ENCODE measurements at regions not wholly inside any gene's neighbourhood (a gene's known extent, or its start where the extent isn't known, plus 50 kb on each side); places are given as distances from the start of the nearest gene placed in this dataset.
A peak's percentile ranks its signal among the peaks of the same experiment; 100 is the strongest.
"Not testable (repeated sequence)": the region's sequence is repeated elsewhere in the genome, so short reads cannot be mapped to it uniquely, and the experiment has no call there.

- no peak for DNase-seq (ENCODE audit: extremely low spot score, insufficient read length, low read depth)
- FAIRE-seq, result no peak
Measured at GRCh38 chr2:64250063-64250462, 105.8 kb upstream of the PELI1 start.

DNA sequence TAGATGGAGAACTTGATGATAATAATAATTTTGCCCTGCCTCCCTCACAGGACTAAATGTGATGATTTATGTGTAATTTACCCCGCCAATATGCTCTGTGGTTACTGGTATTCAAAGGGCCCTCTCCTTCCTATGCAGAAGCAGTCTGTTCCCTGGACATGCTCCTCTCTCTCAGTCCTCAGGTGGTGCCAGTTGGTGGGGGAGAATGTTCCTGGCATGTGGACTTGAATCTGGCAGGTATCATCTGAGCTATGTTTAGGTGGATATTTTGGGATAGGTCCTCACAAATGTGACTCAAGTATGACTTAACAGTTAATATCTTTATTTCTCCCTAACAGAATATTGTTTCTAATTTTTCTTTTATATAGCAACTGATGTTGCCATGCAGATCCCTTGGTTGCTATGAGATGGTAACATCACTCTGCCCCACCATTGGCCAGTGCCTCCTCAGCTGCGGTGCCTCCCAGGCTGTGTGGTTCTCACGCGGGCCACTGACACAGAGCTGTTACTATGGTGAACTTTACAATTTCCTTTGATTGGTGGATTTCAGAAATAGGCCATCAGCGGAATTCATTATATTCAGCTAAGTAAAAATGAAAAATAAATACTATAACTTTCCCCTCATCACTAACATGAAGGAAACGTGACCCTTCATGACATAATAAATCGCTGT lies 106.7 kb upstream of the PELI1 start:
- FAIRE-seq, result no peak
- no peak for DNase-seq (ENCODE audit: extremely low spot score, insufficient read length, low read depth)

DNA sequence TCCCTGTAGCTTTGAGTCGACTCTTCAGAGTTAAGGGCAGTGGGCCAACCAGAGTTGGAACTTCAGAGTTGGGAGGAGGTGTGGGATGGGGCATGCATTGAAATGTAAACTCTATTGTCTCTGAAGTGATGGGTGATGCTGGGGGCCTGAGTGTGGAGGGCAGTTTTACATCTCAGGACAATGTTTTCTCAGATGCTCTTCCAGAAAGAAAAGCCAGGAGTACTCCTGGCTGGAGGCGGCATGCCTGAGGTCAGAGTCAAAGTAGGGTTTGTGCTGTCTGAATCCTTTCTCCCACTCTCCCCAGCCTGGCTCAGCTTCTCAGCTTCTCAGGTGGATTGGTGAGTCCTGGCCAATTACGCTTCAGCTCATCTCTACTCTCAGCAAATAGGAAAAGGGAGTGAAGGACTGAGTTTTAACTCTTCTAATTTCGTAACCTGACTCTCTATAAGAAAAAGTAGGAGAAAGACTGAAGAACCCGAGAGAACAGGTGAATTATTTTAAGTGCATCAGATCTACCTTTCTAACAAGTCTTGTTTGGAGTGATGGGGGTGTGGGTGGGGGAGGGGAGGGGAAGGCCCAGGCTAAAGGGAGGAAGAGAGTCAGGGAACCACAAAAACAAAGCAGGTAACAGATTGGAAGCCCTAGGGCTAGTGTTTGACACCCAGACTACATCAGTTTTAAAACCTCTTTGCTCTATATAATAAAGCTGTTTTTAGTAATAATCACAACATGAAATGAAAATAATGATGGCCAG lies 107.5 kb upstream of the PELI1 start:
- FAIRE-seq, result no peak
- DNase-seq (ENCODE audit: extremely low spot score, insufficient read length, low read depth), result no peak

DNA sequence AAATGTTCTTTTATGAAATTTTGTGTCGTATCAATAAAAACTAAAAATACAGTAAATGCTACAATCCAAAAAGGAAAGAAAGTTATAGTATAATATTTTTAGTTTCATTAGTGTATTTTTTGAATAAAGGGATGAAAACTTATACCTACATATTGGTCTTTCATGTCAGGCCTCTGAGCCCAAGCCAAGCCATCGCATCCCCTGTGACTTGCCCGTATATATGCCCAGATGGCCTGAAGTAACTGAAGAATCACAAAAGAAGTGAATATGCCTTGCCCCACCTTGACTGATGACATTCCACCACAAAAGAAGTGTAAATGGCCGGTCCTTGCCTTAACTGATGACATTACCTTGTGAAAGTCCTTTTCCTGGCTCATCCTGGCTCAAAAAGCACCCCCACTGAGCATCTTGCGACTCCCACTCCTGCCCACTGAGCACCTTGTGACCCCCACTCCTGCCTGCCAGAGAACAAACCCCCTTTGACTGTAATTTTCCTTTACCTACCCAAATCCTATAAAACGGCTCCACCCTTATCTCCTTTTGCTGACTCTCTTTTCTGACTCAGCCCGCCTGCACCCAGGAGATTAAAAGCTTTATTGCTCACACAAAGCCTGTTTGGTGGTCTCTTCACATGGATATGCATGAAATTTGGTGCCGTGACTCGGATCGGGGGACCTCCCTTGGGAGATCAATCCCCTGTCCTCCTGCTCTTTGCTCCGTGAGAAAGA lies 108.2 kb upstream of the PELI1 start:
- DNase-seq (ENCODE audit: extremely low spot score, insufficient read length, low read depth); FAIRE-seq: not testable (repeated sequence)

DNA sequence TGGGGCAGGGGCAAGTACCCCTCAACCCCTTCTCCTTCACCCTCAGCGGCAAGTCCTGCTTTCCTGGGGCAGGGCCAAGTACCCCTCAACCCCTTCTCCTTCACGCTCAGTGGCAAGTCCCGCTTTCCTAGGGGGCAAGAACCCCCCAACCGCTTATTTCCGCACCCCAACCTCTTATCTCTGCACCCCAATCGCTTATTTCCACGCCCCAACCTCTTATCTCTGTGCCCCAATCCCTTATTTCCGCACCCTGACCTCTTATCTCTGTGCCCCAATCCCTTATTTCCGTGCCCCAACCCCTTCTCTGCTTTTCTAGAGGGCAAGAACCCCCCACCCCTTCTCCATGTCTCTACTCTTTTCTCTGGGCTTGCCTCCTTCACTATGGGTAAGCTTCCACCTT lies 109.2 kb upstream of the PELI1 start:
- not testable (repeated sequence) for DNase-seq (ENCODE audit: extremely low spot score, insufficient read length, low read depth); FAIRE-seq

- FAIRE-seq, result no peak
- DNase-seq (ENCODE audit: extremely low spot score, insufficient read length, low read depth), result no peak
Measured at GRCh38 chr2:64258566-64258965, 114.3 kb upstream of the PELI1 start.

- DNase-seq (ENCODE audit: extremely low spot score, insufficient read length, low read depth) (no peak), FAIRE-seq (no peak)
Measured at GRCh38 chr2:64259312-64259711, 115.1 kb upstream of the PELI1 start.

GRCh38 chr2:64260093-64260803 lies 116.0 kb upstream of the PELI1 start:
- FAIRE-seq (no peak), DNase-seq (ENCODE audit: extremely low spot score, insufficient read length, low read depth) (no peak)

- FAIRE-seq (peak; percentile 89), DNase-seq (ENCODE audit: extremely low spot score, insufficient read length, low read depth) (peak; percentile 20)
Measured at GRCh38 chr2:64260817-64261216, 116.6 kb upstream of the PELI1 start.

- DNase-seq (ENCODE audit: extremely low spot score, insufficient read length, low read depth) (no peak), FAIRE-seq (no peak)
Measured at GRCh38 chr2:64262071-64262470, 117.9 kb upstream of the PELI1 start.

DNA sequence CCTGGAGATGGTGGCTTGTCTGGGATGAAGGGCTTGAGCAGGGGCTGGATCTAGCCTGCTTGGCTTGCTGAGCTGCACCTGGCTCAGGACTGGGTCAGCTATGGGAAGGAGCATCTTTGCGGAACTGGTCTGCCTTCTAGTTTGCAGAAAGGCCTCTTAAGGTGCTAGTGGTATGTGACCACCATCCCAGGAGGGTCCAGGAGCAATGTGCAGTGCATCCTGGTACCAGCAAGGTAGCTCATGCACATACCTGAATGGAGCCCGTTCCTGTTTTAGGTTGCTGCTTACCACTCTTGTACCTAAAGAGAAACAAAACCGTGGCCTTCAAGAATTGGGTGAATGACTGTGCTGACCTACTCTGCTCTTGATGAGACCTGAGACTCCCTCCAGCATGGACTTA lies 118.6 kb upstream of the PELI1 start:
- FAIRE-seq (no peak), DNase-seq (ENCODE audit: extremely low spot score, insufficient read length, low read depth) (no peak)

DNA sequence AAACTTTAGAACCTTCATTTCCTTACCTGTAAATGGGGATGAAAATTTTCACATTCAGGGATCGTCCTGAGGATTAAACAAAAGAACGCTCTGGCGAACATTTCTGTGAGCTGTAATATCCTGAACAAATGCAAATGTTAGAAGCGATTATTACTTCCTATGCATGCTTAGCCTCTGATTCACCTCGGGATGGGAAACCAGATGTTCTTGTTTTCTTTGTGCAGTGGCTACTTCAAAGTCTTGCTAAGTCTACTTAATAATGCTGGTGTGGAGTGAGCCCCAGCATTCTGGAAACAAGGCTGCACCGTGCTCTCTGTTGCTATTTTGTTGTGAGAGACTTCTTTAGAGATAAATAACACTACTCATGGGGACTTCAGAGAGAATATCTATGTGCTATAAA lies 119.1 kb upstream of the PELI1 start:
- FAIRE-seq, result no peak
- no peak for DNase-seq (ENCODE audit: extremely low spot score, insufficient read length, low read depth)

- DNase-seq (ENCODE audit: extremely low spot score, insufficient read length, low read depth), result no peak
- FAIRE-seq, result no peak
Measured at GRCh38 chr2:64267699-64268098, 123.5 kb upstream of the PELI1 start.

- no peak for DNase-seq (ENCODE audit: extremely low spot score, insufficient read length, low read depth)
- FAIRE-seq, result no peak
Measured at GRCh38 chr2:64268330-64269048, 124.3 kb upstream of the PELI1 start.

DNA sequence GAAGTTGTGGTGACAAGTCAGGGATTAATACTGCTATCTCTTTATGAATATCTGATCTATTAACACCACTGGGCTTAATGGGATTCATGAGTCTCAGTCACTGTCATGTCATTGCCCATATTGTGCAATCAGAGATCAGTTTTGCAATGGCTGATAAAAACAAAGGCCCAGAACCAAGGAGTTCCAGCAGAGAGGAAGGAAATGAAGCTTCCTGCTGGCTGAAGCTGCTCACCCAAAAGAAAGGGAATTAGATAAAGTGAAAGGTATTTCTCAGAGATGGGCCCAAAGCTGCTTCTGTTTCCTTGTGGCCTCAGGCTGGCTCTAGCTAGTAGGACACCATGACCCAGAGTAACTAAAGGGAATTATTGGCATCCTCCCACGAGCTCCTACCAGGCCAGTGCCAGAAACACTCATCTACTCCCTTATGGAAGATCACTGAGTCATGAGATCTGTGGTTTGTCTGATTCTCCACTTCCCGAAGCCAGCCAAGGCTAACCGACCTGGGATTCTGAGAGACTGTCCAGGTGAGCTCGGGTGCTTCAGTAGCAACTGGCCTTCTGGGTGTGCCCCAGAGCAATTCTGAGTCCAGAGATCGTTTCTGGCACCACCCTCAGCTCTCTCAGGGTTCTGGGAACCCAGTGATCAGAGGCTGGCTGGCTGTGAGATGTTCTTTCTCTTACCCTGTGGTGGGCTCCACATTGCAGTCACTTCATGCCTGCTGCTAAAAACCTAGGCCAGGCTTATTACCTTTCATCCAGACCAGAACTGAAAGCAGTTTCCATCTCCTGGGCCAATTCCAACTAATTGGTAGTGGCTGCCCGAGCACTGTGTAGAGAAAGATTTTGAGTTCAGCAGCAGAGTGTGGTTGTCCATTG lies 129.5 kb upstream of the PELI1 start:
- FAIRE-seq (no peak), DNase-seq (ENCODE audit: extremely low spot score, insufficient read length, low read depth) (no peak)

- FAIRE-seq (no peak), DNase-seq (ENCODE audit: extremely low spot score, insufficient read length, low read depth) (no peak)
Measured at GRCh38 chr2:64274399-64275173, 130.4 kb upstream of the PELI1 start.

DNA sequence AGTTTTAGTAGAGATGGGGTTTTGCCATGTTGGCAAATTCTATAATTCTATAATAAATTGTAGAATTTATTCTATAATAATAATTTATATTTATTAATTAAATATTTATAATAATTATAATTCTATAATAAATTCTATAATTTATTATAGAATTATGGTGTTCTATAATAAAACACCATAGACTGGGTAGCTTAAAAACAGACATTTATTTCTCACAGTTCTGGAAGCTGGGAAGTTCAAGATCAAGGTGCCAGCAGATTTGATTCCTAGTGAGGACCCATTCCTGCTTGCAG lies 130.9 kb upstream of the PELI1 start:
- FAIRE-seq, result no peak
- no peak for DNase-seq (ENCODE audit: extremely low spot score, insufficient read length, low read depth)

DNA sequence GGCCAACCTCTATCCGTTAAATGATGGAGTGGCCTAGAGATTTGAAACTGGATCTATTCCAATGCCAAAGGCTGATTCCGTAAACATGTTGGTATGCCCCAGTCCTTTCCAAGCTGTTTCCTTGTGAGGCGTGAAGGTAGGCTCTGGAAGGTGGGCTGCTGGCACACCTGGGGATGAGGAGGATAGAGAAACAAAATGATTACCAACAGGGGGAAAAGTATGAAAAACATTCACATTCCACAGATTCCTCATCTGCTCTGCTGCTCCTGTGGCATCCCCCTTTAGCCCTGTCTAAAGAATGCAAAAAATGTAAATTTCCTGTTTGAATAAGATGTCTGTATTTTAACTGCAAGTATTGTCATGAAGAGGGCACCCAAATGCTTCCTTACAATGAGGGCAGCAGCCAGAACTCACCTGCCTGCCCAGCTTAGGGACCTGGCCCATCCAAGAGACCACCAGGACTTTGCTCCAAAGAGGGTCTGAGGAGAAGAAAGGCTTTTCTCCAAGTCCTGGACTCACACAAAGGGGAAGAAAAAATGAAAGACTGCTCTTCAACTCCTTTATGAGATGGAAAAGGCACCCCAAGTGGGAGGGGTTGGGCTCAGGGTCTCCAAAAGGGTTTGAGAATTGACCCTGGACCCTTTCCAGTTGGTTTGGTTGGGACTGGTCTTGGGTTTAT lies 132.3 kb upstream of the PELI1 start:
- DNase-seq (ENCODE audit: extremely low spot score, insufficient read length, low read depth), result no peak
- FAIRE-seq, result no peak
